ENCODE measurements at regions not wholly inside any gene's neighbourhood (a gene's known extent, or its start where the extent isn't known, plus 50 kb on each side); places are given as distances from the start of the nearest gene placed in this dataset.
A peak's percentile ranks its signal among the peaks of the same experiment; 100 is the strongest.

DNA sequence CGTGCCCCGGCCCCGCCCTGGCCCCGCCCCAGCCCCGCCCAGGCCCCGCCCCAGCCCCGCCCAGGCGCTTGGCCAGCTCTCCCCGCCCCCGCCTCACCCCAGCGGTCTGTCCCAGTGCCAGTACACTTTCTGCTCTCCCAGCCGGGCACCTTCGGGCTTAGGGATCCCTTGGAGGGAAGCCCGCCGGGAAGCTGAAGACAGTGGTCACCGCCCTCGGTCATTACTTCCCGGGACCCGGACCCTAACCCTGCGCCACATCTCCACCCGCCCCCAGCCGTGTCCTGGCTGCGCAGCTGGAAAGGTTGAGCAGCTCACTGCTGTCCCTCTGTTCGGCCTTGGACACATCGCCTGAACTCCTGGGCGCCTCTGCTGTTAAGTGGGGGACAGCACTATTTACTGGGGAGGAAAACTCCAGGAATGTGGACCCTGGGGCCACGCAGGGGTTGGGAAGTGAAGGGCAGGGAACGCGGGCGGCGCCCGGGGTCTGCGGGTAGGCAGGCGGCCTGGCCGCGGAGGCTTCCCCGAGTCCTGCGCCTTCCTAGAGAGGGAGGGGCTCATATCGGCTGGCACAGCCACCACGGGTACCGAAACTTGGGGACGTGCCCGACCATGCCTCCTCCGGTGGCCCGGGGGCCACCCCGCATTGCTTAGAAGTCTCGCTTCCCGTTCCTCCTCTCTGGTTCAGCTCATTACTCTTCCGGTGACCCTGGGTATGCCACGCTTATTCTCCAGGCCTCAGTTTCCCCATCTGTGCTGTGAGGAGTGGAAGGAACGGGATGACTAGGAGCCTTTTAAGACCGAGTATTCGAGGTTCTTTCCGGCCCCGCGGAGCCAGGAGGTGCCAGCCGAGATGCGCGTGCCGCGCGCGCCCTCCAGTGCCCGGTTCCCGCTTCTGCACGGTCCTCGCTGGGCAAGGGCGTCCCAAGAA, 121.0 kb downstream of the GYPC start:
- TF ChIP-seq CTCF (conservative IDR thresholded peaks at IDR 0.05; ENCODE audit: low read length) = peak; percentile 98
- no peak for TF ChIP-seq EZH2phosphoT487 (IDR thresholded peaks at IDR 0.05; ENCODE audit: borderline replicate concordance, low read depth, low read length)

Measured in OCI-LY7 (cell line).